PFSK-1 (cell line): ENCODE measurements at regions not wholly inside any gene's neighbourhood (a gene's known extent, or its start where the extent isn't known, plus 50 kb on each side); places are given as distances from the start of the nearest gene placed in this dataset.

Source experiments
- FOXP2 ChIP-seq: optimal IDR thresholded peaks from 2 replicates; pipeline ENCODE3; 2011; ENCODE audit warnings: borderline replicate concordance, control low read depth, inconsistent platforms; ENCODE audit not compliant: insufficient read depth; ENCODE audit errors: extremely low read length, extremely low read depth
- POLR2AphosphoS5 ChIP-seq: IDR thresholded peaks from 2 replicates; pipeline ENCODE4 v1.6.1; 2012; ENCODE audit warnings: low read depth, mild to moderate bottlenecking, control low read depth, low read length, moderate library complexity
- SIN3A ChIP-seq: IDR thresholded peaks from 2 replicates; pipeline ENCODE4 v1.6.1; 2012; ENCODE audit warnings: mild to moderate bottlenecking, low read length, moderate library complexity, borderline replicate concordance; ENCODE audit not compliant: insufficient read depth
- TAF1 ChIP-seq: IDR thresholded peaks from 2 replicates; pipeline ENCODE4 v1.6.1; 2012; ENCODE audit warnings: low read length, control low read depth, borderline replicate concordance; ENCODE audit not compliant: insufficient read depth
- TF ChIP-seq, protein P1 (sequence below), 2 experiments: IDR thresholded peaks; 2 replicates each; pipeline versions ENCODE4 v1.6.1 to v1.8.0; 2011 to 2012; ENCODE audit warnings: low read depth in 2 of 2, low read length in 2 of 2, control low read depth in 1 of 2, inconsistent platforms in 1 of 2, mild to moderate bottlenecking in 1 of 2, moderate library complexity in 1 of 2; ENCODE audit not compliant: insufficient read depth in 1 of 2

DNA sequence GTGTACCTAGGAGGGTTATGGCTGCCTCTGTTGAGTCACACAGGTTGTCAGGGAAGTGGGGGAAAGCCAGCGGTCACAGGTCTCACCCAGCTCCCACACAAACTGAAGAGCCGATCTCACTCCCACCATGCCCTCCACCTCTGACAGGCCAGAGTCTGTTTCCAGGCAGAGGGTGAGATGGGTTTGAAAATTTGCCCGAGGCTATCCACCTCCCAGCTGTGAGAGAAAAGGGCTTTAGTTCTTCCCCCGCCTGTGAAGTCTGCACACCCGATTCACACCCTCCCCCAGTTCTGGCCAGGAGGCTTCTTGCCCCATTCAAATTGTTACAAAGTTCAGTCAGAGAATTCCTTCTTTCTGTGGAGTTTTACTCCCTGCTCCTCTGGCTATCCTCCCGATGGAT lies 446.9 kb downstream of the EDEM1 start:
- TF ChIP-seq SIN3A (no peak), POLR2AphosphoS5 (no peak), TAF1 (no peak)
- TF ChIP-seq, protein P1, sequence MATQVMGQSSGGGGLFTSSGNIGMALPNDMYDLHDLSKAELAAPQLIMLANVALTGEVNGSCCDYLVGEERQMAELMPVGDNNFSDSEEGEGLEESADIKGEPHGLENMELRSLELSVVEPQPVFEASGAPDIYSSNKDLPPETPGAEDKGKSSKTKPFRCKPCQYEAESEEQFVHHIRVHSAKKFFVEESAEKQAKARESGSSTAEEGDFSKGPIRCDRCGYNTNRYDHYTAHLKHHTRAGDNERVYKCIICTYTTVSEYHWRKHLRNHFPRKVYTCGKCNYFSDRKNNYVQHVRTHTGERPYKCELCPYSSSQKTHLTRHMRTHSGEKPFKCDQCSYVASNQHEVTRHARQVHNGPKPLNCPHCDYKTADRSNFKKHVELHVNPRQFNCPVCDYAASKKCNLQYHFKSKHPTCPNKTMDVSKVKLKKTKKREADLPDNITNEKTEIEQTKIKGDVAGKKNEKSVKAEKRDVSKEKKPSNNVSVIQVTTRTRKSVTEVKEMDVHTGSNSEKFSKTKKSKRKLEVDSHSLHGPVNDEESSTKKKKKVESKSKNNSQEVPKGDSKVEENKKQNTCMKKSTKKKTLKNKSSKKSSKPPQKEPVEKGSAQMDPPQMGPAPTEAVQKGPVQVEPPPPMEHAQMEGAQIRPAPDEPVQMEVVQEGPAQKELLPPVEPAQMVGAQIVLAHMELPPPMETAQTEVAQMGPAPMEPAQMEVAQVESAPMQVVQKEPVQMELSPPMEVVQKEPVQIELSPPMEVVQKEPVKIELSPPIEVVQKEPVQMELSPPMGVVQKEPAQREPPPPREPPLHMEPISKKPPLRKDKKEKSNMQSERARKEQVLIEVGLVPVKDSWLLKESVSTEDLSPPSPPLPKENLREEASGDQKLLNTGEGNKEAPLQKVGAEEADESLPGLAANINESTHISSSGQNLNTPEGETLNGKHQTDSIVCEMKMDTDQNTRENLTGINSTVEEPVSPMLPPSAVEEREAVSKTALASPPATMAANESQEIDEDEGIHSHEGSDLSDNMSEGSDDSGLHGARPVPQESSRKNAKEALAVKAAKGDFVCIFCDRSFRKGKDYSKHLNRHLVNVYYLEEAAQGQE (IDR thresholded peaks at IDR 0.05; ENCODE audit: insufficient read depth in 1 of 2, low read depth in 2 of 2, low read length in 2 of 2) = no peak

DNA sequence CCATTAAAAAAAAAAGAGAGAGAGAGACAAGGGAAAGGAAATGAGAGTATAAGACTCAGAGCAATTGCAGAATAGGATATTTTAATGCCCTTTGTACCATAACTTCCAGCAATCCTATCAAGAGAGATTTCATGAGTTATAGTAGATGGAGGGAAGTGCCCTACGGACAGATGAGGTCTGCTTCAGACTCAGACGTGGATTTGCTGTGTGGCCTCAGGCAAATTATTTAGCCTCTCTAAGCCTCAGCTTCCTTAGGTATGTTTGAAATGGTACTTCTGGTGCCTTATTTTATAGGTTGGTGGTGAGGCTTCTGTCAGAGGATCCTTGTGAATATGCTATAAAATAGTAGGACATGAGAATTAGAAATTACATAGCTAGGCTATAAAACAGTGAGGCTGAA lies 448.2 kb downstream of the EDEM1 start:
- TF ChIP-seq SIN3A (no peak), FOXP2 (no peak)

DNA sequence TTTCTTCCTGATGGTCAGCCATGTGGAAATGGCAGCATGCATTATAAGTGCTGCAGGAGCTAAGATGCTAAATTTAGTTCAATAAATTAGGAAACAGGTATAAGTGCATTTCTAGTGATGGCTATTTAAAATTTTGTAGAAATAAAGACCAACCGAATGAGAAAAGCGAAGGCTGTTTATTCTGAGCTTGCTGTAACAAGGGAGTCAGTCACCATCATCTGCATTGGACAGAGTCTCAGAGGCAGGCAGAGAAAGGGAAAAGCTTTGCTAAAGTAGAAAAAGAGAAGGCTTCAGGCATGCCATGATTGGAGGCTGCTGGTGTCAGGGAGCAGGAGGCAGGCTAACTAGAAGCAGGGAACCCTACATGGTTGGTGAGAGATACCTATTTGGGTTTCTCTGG lies 451.0 kb downstream of the EDEM1 start:
- TF ChIP-seq SIN3A (no peak), TAF1 (no peak), FOXP2 (no peak), POLR2AphosphoS5 (no peak)
- TF ChIP-seq, protein P1 (IDR thresholded peaks at IDR 0.05; ENCODE audit: insufficient read depth in 1 of 2, low read depth in 2 of 2, low read length in 2 of 2) = no peak

DNA sequence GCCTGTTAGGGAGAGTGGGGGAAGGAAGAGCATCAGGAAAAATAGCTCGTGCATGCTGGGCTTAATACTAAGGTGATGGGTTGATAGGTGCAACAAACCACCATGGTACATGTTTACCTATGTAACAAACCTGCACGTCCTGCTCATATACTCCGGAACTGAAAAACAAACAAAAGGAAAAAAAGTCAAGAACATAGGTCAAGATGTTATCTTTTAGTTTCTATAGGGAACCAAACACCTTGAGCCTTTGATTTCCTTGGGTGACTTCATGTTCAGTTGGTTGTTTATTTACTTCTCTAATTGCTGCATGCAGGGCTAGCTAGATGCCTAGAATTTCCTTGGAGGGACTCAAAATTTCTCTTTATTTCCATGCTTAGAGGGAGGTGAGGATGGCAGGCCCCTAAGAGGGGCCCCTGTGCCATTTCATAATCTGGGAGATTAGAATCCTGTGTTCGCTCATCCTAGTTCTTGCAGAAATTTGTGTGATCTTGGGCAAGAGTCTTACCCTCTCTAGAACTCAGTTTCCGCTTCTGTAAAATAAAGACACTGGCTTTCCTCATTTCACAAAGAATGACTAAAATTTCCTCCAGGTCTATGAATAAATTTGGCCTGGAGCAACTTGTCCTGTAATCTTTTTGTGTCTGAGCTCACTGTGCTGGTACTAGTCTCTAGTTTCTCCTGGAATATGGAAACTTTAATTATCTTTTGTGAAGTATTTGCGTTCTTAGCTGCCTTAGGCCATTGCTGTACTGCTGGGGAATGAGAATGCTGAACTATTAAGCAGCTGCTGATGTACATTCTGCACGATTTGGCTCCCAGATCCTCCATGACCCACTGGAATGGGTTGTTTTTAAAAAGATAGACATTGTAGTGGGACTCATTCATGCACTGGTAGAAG lies 457.5 kb downstream of the EDEM1 start:
- TF ChIP-seq TAF1 (no peak), SIN3A (no peak), FOXP2 (no peak), POLR2AphosphoS5 (no peak)
- TF ChIP-seq, protein P1 (IDR thresholded peaks at IDR 0.05; ENCODE audit: insufficient read depth in 1 of 2, low read depth in 2 of 2, low read length in 2 of 2) = no peak

DNA sequence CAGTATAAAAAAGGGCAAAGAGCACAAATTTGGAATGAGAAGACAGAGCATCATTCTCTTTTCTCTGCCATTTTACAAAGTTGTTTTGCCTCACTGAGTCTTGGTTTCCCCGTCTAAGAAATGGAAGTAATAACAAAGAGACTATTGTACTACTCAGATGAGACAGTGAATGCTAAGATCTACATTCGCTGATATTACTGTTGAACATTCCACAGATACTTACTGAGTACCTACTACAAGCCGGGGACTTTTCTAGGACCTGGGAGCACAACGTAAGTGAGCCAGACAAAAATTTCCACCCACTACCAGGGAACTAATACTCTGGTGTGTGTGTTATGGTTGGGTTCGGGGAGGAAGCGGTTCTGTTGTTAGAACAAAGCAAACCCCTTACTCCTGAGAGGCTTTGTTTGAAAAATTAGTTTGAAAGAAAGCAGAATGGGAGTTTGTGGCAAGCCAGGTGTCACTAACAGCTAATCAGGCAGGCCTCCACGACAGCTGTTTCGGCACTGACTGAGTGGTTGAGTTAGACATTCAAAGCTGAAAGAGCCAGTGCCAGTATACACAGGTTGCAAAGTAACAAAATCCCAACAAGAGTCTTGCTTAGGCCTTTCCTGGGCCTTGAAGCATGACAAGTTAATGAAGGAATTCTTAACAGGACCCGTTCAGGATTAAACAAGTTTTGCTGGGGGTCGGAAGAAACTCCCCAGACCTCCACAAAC lies 458.3 kb downstream of the EDEM1 start:
- TF ChIP-seq FOXP2 (no peak), SIN3A (no peak), POLR2AphosphoS5 (no peak), TAF1 (no peak)
- TF ChIP-seq, protein P1 (IDR thresholded peaks at IDR 0.05; ENCODE audit: insufficient read depth in 1 of 2, low read depth in 2 of 2, low read length in 2 of 2) = no peak
